ENCODE measurements at regions not wholly inside any gene's neighbourhood (a gene's known extent, or its start where the extent isn't known, plus 50 kb on each side); places are given as distances from the start of the nearest gene placed in this dataset.

GRCh38 chr16:54355251-54355650 is 68.7 kb upstream of the IRX3 start:
- TF ChIP-seq CTCF (conservative IDR thresholded peaks at IDR 0.05 in 1 of 2, IDR thresholded peaks at IDR 0.05 in 1 of 2; ENCODE audit: extremely low read depth in 1 of 2, insufficient read depth in 1 of 2, low read depth in 1 of 2, low read length in 2 of 2) (no peak), EZH2 (IDR thresholded peaks at IDR 0.05; ENCODE audit: borderline replicate concordance, low read length) (no peak)
